ENCODE measurements at regions not wholly inside any gene's neighbourhood (a gene's known extent, or its start where the extent isn't known, plus 50 kb on each side); places are given as distances from the start of the nearest gene placed in this dataset.

GRCh38 chr6:98024359-98024758, 741.3 kb upstream of the MMS22L start:
- no peak for TF ChIP-seq POLR2A (IDR thresholded peaks at IDR 0.05; ENCODE audit: low read length)
- no peak for TF ChIP-seq GATA1 (IDR thresholded peaks at IDR 0.05; ENCODE audit: low read depth, low read length)
